Liver (tissue), 8 donors: ENCODE measurements at regions not wholly inside any gene's neighbourhood (a gene's known extent, or its start where the extent isn't known, plus 50 kb on each side); places are given as distances from the start of the nearest gene placed in this dataset.

Experiments
- DNase-seq: peaks from one replicate; pipeline ENCODE4 v3.0.0-alpha.2; 2017; ENCODE audit warnings: low spot score
- H3K27ac ChIP-seq, 2 donors: one replicate each; pipeline ENCODE4 v1.7.0; 2013; ENCODE audit warnings: inconsistent platforms in 2 of 2, low read length in 2 of 2, control low read depth in 1 of 2, low read depth in 1 of 2, mild to moderate bottlenecking in 1 of 2
- H3K27me3 ChIP-seq, 4 donors: one replicate each; pipeline versions ENCODE4 v1.6.1 to v1.7.0; 2013; ENCODE audit warnings: low read length in 3 of 4, inconsistent platforms in 1 of 4, mild to moderate bottlenecking in 1 of 4, moderate library complexity in 1 of 4; ENCODE audit not compliant: control insufficient read depth in 4 of 4, insufficient read depth in 4 of 4
- H3K36me3 ChIP-seq, 4 donors: one replicate each; pipeline versions ENCODE4 v1.6.1 to v1.7.0; 2013; ENCODE audit warnings: low read length in 3 of 4, mild to moderate bottlenecking in 3 of 4, low read depth in 1 of 4, moderate library complexity in 1 of 4; ENCODE audit not compliant: control insufficient read depth in 4 of 4, insufficient read depth in 3 of 4
- H3K4me1 ChIP-seq, 4 donors: one replicate each; pipeline versions ENCODE4 v1.6.1 to v1.7.0; 2013; ENCODE audit warnings: low read length in 3 of 4, mild to moderate bottlenecking in 3 of 4, moderate library complexity in 1 of 4; ENCODE audit not compliant: control insufficient read depth in 4 of 4, insufficient read depth in 4 of 4
- H3K4me3 ChIP-seq, 3 donors: one replicate each; pipeline versions ENCODE4 v1.6.1 to v1.7.0; 2013; ENCODE audit warnings: low read length in 3 of 3, control low read depth in 1 of 3, low read depth in 1 of 3, mild to moderate bottlenecking in 1 of 3
- H3K9ac ChIP-seq, 2 donors: one replicate each; pipeline ENCODE4 v1.7.0; 2013; ENCODE audit warnings: low read length in 2 of 2, mild to moderate bottlenecking in 2 of 2, moderate library complexity in 2 of 2, control low read depth in 1 of 2, low read depth in 1 of 2
- H3K9me3 ChIP-seq, 4 donors: one replicate each; pipeline versions ENCODE4 v1.6.1 to v1.7.0; 2013; ENCODE audit warnings: low read length in 3 of 4; ENCODE audit not compliant: control insufficient read depth in 4 of 4
- CTCF ChIP-seq: fragments of 150-350 bp; IDR thresholded peaks from 2 replicates; pipeline ENCODE4 v1.5.1; 2017; ENCODE audit warnings: improper control_type of control experiment, low read depth, low read length; ENCODE audit not compliant: missing input control
- EGR1 ChIP-seq, 2 donors: IDR thresholded peaks; 2 replicates each; pipeline ENCODE4 v1.6.1; 2016 to 2018; ENCODE audit warnings: antibody characterized with exemption in 2 of 2, low read depth in 2 of 2
- FOXA1 ChIP-seq: IDR thresholded peaks from 2 replicates; pipeline ENCODE4 v1.6.1; 2016; ENCODE audit warnings: antibody characterized with exemption
- FOXA2 ChIP-seq: IDR thresholded peaks from 2 replicates; pipeline ENCODE4 v1.6.1; 2016; ENCODE audit warnings: antibody characterized with exemption
- GABPA ChIP-seq, 2 donors: IDR thresholded peaks in 1 of 2; conservative IDR thresholded peaks in 1 of 2; 2 replicates each; pipeline ENCODE4 v1.6.1; 2016; ENCODE audit warnings: antibody characterized with exemption in 2 of 2, mild to moderate bottlenecking in 1 of 2, moderate library complexity in 1 of 2
- HNF4A ChIP-seq, 2 donors: conservative IDR thresholded peaks; 2 replicates each; pipeline ENCODE4 v1.6.1; 2016; ENCODE audit warnings: antibody characterized with exemption in 2 of 2, mild to moderate bottlenecking in 2 of 2
- HNF4G ChIP-seq: IDR thresholded peaks from 2 replicates; pipeline ENCODE4 v1.6.1; 2016; ENCODE audit warnings: antibody characterized with exemption
- JUND ChIP-seq, 2 donors: IDR thresholded peaks; 2 replicates each; pipeline ENCODE4 v1.6.1; 2016; ENCODE audit warnings: antibody characterized with exemption in 2 of 2
- MAX ChIP-seq: IDR thresholded peaks from 2 replicates; pipeline ENCODE4 v1.6.1; 2016; ENCODE audit warnings: antibody characterized with exemption
- NR2F2 ChIP-seq: IDR thresholded peaks from 2 replicates; pipeline ENCODE4 v1.6.1; 2016; ENCODE audit warnings: antibody characterized with exemption
- RAD21 ChIP-seq, 2 donors: IDR thresholded peaks; 2 replicates each; pipeline ENCODE4 v1.6.1; 2016; ENCODE audit warnings: antibody characterized with exemption in 2 of 2, mild to moderate bottlenecking in 2 of 2
- RXRA ChIP-seq, 2 donors: IDR thresholded peaks; 2 replicates each; pipeline ENCODE4 v1.6.1; 2017 to 2018; ENCODE audit warnings: antibody characterized with exemption in 2 of 2, mild to moderate bottlenecking in 1 of 2
- SP1 ChIP-seq: IDR thresholded peaks from 2 replicates; pipeline ENCODE4 v1.6.1; 2018; ENCODE audit warnings: antibody characterized with exemption, mild to moderate bottlenecking
- TAF1 ChIP-seq: conservative IDR thresholded peaks from 2 replicates; pipeline ENCODE4 v1.6.1; 2016; ENCODE audit warnings: antibody characterized with exemption, mild to moderate bottlenecking
- YY1 ChIP-seq: IDR thresholded peaks from 2 replicates; pipeline ENCODE4 v1.6.1; 2016; ENCODE audit warnings: antibody characterized with exemption, mild to moderate bottlenecking
- WGBS: extraction: QIAGEN DNeasy Blood & Tissue Kit; methylation state at CpG from one replicate; pipeline ENCODE4 v1.1.7; 2013; 5-methylcytosine and 5-hydroxymethylcytosine counted together
- TF ChIP-seq, protein P1 (sequence below): IDR thresholded peaks from 2 replicates; pipeline ENCODE4 v1.6.1; 2016; ENCODE audit warnings: antibody characterized with exemption
- TF ChIP-seq, protein P2 (sequence below): IDR thresholded peaks from 2 replicates; pipeline ENCODE4 v1.6.1; 2016; ENCODE audit warnings: antibody characterized with exemption, mild to moderate bottlenecking
- TF ChIP-seq, protein P3 (sequence below): IDR thresholded peaks from 2 replicates; pipeline ENCODE4 v1.6.1; 2016; ENCODE audit warnings: antibody characterized with exemption
- donor health status: healthy.
- donor health status: healthy.
- donor health status: healthy.
- donor health status: healthy.
- donor health status: healthy.

DNA sequence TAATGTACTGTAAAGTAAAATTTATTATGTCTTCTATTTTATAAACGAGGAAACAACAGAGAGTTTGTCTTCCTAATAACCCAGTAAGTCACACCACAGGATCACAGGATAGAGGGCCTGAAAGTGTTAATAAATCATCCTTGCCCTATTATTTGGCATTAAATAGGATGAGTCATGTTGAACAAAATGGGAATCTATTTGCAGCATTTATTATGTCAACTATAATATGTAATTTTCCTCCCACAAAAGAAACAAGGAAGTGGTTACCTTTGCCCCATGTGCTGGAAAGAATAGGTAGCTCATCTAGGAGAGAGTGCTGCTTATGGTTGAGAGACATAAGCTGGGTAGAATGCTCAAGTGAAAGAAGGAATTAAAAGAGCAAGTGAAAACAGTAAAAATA, 237.6 kb upstream of the NDST3 start:
- Histone ChIP-seq H3K36me3 (no peaks in the 10 kb centered on the region), H3K4me1 (no peaks in the 10 kb centered on the region), H3K27me3 (no peaks in the 10 kb centered on the region), H3K27ac (no peak overlapping the region), H3K9ac (no peak overlapping the region), H3K9me3 (no peaks in the 10 kb centered on the region), H3K4me3 (no peak overlapping the region)
- no peak for DNase-seq
- WGBS, result 74% methylated on average over 1 of the region's 1 CpG
- no peak for TF ChIP-seq FOXA2
- TF ChIP-seq, protein P1, sequence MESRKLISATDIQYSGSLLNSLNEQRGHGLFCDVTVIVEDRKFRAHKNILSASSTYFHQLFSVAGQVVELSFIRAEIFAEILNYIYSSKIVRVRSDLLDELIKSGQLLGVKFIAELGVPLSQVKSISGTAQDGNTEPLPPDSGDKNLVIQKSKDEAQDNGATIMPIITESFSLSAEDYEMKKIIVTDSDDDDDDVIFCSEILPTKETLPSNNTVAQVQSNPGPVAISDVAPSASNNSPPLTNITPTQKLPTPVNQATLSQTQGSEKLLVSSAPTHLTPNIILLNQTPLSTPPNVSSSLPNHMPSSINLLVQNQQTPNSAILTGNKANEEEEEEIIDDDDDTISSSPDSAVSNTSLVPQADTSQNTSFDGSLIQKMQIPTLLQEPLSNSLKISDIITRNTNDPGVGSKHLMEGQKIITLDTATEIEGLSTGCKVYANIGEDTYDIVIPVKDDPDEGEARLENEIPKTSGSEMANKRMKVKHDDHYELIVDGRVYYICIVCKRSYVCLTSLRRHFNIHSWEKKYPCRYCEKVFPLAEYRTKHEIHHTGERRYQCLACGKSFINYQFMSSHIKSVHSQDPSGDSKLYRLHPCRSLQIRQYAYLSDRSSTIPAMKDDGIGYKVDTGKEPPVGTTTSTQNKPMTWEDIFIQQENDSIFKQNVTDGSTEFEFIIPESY, result no peak
- no peak for TF ChIP-seq FOXA1
- no peak for TF ChIP-seq RXRA (IDR thresholded peaks at IDR 0.05)
- no peak for TF ChIP-seq YY1
- TF ChIP-seq TAF1, result no peak
- no peak for TF ChIP-seq HNF4A (conservative IDR thresholded peaks at IDR 0.05)

- H3K4me3 ChIP-seq, result no peak overlapping the region
- no peak for DNase-seq
Measured at GRCh38 chr4:117800636-117801035, 233.7 kb upstream of the NDST3 start.

More at GRCh38 chr4:117800636-117801035, 233.7 kb upstream of the NDST3 start:
- Histone ChIP-seq H3K4me1 (no peaks in the 10 kb centered on the region), H3K9ac (no peak overlapping the region), H3K36me3 (no peaks in the 10 kb centered on the region), H3K27me3 (no peaks in the 10 kb centered on the region), H3K9me3 (no peaks in the 10 kb centered on the region), H3K27ac (no peak overlapping the region)
- 80% methylated on average over 6 of the region's 6 CpGs for WGBS
- no peak for TF ChIP-seq MAX
- TF ChIP-seq HNF4A (conservative IDR thresholded peaks at IDR 0.05), result no peak
- TF ChIP-seq, protein P1, result no peak
- TF ChIP-seq RXRA (IDR thresholded peaks at IDR 0.05), result no peak
- TF ChIP-seq SP1, result no peak
- no peak for TF ChIP-seq YY1
- no peak for TF ChIP-seq RAD21 (IDR thresholded peaks at IDR 0.05)
- TF ChIP-seq, protein P2, sequence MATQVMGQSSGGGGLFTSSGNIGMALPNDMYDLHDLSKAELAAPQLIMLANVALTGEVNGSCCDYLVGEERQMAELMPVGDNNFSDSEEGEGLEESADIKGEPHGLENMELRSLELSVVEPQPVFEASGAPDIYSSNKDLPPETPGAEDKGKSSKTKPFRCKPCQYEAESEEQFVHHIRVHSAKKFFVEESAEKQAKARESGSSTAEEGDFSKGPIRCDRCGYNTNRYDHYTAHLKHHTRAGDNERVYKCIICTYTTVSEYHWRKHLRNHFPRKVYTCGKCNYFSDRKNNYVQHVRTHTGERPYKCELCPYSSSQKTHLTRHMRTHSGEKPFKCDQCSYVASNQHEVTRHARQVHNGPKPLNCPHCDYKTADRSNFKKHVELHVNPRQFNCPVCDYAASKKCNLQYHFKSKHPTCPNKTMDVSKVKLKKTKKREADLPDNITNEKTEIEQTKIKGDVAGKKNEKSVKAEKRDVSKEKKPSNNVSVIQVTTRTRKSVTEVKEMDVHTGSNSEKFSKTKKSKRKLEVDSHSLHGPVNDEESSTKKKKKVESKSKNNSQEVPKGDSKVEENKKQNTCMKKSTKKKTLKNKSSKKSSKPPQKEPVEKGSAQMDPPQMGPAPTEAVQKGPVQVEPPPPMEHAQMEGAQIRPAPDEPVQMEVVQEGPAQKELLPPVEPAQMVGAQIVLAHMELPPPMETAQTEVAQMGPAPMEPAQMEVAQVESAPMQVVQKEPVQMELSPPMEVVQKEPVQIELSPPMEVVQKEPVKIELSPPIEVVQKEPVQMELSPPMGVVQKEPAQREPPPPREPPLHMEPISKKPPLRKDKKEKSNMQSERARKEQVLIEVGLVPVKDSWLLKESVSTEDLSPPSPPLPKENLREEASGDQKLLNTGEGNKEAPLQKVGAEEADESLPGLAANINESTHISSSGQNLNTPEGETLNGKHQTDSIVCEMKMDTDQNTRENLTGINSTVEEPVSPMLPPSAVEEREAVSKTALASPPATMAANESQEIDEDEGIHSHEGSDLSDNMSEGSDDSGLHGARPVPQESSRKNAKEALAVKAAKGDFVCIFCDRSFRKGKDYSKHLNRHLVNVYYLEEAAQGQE, result no peak
- TF ChIP-seq TAF1, result no peak
- no peak for TF ChIP-seq NR2F2
- no peak for TF ChIP-seq CTCF
- no peak for TF ChIP-seq GABPA (IDR thresholded peaks at IDR 0.05 in 1 of 2, conservative IDR thresholded peaks at IDR 0.05 in 1 of 2)
- TF ChIP-seq FOXA1, result no peak
- no peak for TF ChIP-seq HNF4G
- TF ChIP-seq, protein P3, sequence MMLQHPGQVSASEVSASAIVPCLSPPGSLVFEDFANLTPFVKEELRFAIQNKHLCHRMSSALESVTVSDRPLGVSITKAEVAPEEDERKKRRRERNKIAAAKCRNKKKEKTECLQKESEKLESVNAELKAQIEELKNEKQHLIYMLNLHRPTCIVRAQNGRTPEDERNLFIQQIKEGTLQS, result no peak
- TF ChIP-seq EGR1 (IDR thresholded peaks at IDR 0.05; ENCODE audit: low read depth in 2 of 2), result no peak
- no peak for TF ChIP-seq FOXA2
- no peak for TF ChIP-seq JUND (IDR thresholded peaks at IDR 0.05)
